ENCODE measurements at regions not wholly inside any gene's neighbourhood (a gene's known extent, or its start where the extent isn't known, plus 50 kb on each side); places are given as distances from the start of the nearest gene placed in this dataset.

- Histone ChIP-seq H3K36me3 (ENCODE audit: insufficient read depth) (no peaks in the 10 kb centered on the region), H3K27me3 (ENCODE audit: insufficient read depth, low read depth) (no peaks in the 10 kb centered on the region), H3K27ac (no peak overlapping the region), H3K79me2 (ENCODE audit: insufficient read depth, low read depth) (no peaks in the 10 kb centered on the region), H3K9ac (no peak overlapping the region), H2AFZ (ENCODE audit: low read depth) (no peak overlapping the region), H4K20me1 (ENCODE audit: insufficient read depth) (no peaks in the 10 kb centered on the region), H3K4me1 (ENCODE audit: low read depth, poor library complexity, severe bottlenecking) (no peaks in the 10 kb centered on the region), H3K4me2 (no peak overlapping the region), H3K4me3 (IDR thresholded peaks at IDR 0.05; ENCODE audit: insufficient read depth, low read depth, low read length) (no peak overlapping the region)
- no peak for TF ChIP-seq CTCF (conservative IDR thresholded peaks at IDR 0.05; ENCODE audit: low read depth, low read length)
Measured at GRCh38 chr5:18179579-18179978, 545.3 kb downstream of the TAF11L14 start.

GRCh38 chr5:18181575-18181974, 547.3 kb downstream of the TAF11L14 start:
- Histone ChIP-seq H3K4me3 (IDR thresholded peaks at IDR 0.05; ENCODE audit: insufficient read depth, low read depth, low read length) (no peak overlapping the region), H3K36me3 (ENCODE audit: insufficient read depth) (no peaks in the 10 kb centered on the region), H3K4me1 (ENCODE audit: low read depth, poor library complexity, severe bottlenecking) (no peaks in the 10 kb centered on the region), H3K79me2 (ENCODE audit: insufficient read depth, low read depth) (no peaks in the 10 kb centered on the region), H3K4me2 (no peak overlapping the region), H3K9ac (no peak overlapping the region), H4K20me1 (ENCODE audit: insufficient read depth) (no peaks in the 10 kb centered on the region), H2AFZ (ENCODE audit: low read depth) (no peak overlapping the region), H3K27me3 (ENCODE audit: insufficient read depth, low read depth) (no peaks in the 10 kb centered on the region), H3K27ac (no peak overlapping the region)
- no peak for TF ChIP-seq CTCF (conservative IDR thresholded peaks at IDR 0.05; ENCODE audit: low read depth, low read length)

GRCh38 chr5:18195910-18196309, 561.6 kb downstream of the TAF11L14 start:
- TF ChIP-seq CTCF (conservative IDR thresholded peaks at IDR 0.05; ENCODE audit: low read depth, low read length) = no peak
- Histone ChIP-seq H4K20me1 (ENCODE audit: insufficient read depth) (no peaks in the 10 kb centered on the region), H3K79me2 (ENCODE audit: insufficient read depth, low read depth) (no peaks in the 10 kb centered on the region), H3K9ac (no peak overlapping the region), H2AFZ (ENCODE audit: low read depth) (no peak overlapping the region), H3K4me1 (ENCODE audit: low read depth, poor library complexity, severe bottlenecking) (no peaks in the 10 kb centered on the region), H3K4me3 (IDR thresholded peaks at IDR 0.05; ENCODE audit: insufficient read depth, low read depth, low read length) (no peak overlapping the region), H3K27me3 (ENCODE audit: insufficient read depth, low read depth) (no peaks in the 10 kb centered on the region), H3K36me3 (ENCODE audit: insufficient read depth) (no peaks in the 10 kb centered on the region), H3K4me2 (no peak overlapping the region), H3K27ac (no peak overlapping the region)

GRCh38 chr5:18197734-18198133, 563.5 kb downstream of the TAF11L14 start:
- TF ChIP-seq CTCF (conservative IDR thresholded peaks at IDR 0.05; ENCODE audit: low read depth, low read length) = no peak
- Histone ChIP-seq H3K4me1 (ENCODE audit: low read depth, poor library complexity, severe bottlenecking) (no peaks in the 10 kb centered on the region), H3K79me2 (ENCODE audit: insufficient read depth, low read depth) (no peaks in the 10 kb centered on the region), H3K36me3 (ENCODE audit: insufficient read depth) (no peaks in the 10 kb centered on the region), H3K27ac (no peak overlapping the region), H2AFZ (ENCODE audit: low read depth) (no peak overlapping the region), H3K9ac (no peak overlapping the region), H3K4me2 (no peak overlapping the region), H4K20me1 (ENCODE audit: insufficient read depth) (no peaks in the 10 kb centered on the region), H3K4me3 (IDR thresholded peaks at IDR 0.05; ENCODE audit: insufficient read depth, low read depth, low read length) (no peak overlapping the region), H3K27me3 (ENCODE audit: insufficient read depth, low read depth) (no peaks in the 10 kb centered on the region)

- Histone ChIP-seq H3K4me2 (no peak overlapping the region), H3K36me3 (ENCODE audit: insufficient read depth) (no peaks in the 10 kb centered on the region), H3K27ac (no peak overlapping the region), H2AFZ (ENCODE audit: low read depth) (no peak overlapping the region), H3K9ac (no peak overlapping the region), H4K20me1 (ENCODE audit: insufficient read depth) (no peaks in the 10 kb centered on the region), H3K79me2 (ENCODE audit: insufficient read depth, low read depth) (no peaks in the 10 kb centered on the region), H3K27me3 (ENCODE audit: insufficient read depth, low read depth) (no peaks in the 10 kb centered on the region), H3K4me1 (ENCODE audit: low read depth, poor library complexity, severe bottlenecking) (no peaks in the 10 kb centered on the region), H3K4me3 (IDR thresholded peaks at IDR 0.05; ENCODE audit: insufficient read depth, low read depth, low read length) (no peak overlapping the region)
- TF ChIP-seq CTCF (conservative IDR thresholded peaks at IDR 0.05; ENCODE audit: low read depth, low read length) = no peak
Measured at GRCh38 chr5:18202164-18202563, 567.9 kb downstream of the TAF11L14 start.
